ENCODE measurements at regions not wholly inside any gene's neighbourhood (a gene's known extent, or its start where the extent isn't known, plus 50 kb on each side); places are given as distances from the start of the nearest gene placed in this dataset.
"Not testable (repeated sequence)": the region's sequence is repeated elsewhere in the genome, so short reads cannot be mapped to it uniquely, and the experiment has no call there.

DNA sequence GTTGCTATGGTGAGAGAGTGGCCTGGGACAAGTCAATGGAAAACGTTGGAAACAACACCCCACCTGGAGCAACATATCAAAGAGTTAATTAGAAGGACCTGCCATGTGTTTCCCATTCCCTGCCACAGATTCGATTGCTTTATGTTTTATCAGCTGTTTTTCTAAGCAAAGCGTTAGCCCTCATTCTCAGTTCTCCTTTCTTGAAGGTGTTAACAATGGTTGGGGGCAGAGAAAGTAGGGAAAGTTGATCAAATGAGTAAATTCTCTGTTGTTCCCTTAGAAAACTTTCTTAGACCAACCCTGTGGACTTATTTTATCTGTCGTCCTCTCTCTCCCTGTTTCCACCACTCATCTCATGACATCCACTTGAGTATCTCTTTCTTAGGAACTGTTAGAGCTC is 102.5 kb downstream of the ADAMTS15 start:
- DNase-seq (ENCODE audit: low spot score), result no peak

DNA sequence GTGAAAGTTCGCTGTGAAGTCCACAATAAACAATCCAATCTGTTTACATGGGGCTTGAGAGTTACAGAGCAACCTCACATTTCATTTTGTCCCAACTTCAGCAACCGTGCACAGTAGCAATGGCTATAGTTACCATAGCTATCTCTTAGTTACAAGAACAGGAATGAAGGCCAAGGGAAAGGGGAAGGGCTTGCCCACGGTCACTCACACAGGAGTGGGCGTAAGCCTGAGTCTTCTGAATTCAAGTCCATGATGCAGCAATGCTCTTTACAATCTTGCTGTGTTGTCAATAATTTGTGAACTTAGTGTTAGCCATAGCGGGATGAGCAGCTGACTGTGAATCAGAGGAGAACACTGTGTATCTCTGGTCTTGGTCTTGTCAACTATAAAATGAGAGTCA is 102.9 kb downstream of the ADAMTS15 start:
- no peak for DNase-seq (ENCODE audit: low spot score)

DNA sequence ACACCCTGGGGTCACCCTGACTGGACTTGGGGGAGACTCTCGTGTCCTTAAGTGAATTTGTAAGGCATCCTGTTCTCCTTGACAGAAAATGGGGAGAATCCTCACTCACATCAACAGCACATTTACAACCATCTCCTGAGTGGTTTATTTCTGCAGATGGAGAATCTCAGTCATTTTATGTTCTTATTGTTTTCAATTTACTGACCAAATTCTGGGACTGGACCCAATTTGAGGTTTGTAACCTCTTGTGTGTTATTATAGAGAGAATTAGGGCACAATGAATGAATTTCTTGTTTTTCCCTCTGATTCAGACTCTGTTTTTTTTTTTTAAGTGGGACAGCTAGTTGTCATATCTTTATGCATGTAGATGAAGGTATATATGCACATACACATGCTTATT is 104.9 kb downstream of the ADAMTS15 start:
- no peak for DNase-seq (ENCODE audit: low spot score)

DNA sequence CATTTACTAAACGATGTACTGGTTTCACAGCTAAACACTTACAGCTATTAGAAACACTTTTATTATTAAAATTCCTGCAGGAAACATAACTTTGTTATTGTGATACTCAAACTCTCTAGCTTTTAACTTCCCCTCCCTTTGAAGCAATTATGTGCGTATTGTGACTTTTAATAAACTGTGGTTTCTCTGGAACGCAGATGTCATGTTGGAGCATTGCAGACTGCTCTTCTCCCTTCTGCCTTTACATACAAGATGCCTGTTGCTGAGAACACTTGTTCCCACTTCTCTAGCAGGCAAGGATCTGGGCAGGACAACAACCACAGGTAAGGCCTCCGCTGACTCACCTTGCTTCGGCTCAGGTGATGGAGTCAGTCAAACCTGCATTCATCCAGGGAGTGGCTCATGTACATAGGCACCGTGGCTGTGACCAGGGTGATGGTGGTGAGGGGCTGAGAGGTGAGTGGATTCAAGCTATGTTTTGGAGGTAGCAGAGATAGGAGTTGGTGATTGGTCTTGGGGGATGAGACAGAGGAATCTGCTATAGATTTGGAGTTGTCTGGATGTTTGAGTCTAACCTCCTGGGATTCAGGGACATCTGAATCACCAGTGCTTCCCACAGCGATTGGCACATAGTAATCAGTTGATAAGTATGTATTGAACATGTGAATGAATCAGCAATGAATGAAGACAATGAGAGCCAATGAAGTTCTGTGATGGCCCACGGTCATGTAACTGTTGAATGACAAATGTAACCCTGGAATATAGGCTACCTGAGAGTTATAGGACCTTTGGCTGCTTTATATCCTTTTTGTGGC is 106.0 kb downstream of the ADAMTS15 start:
- no peak for DNase-seq (ENCODE audit: low spot score)

DNA sequence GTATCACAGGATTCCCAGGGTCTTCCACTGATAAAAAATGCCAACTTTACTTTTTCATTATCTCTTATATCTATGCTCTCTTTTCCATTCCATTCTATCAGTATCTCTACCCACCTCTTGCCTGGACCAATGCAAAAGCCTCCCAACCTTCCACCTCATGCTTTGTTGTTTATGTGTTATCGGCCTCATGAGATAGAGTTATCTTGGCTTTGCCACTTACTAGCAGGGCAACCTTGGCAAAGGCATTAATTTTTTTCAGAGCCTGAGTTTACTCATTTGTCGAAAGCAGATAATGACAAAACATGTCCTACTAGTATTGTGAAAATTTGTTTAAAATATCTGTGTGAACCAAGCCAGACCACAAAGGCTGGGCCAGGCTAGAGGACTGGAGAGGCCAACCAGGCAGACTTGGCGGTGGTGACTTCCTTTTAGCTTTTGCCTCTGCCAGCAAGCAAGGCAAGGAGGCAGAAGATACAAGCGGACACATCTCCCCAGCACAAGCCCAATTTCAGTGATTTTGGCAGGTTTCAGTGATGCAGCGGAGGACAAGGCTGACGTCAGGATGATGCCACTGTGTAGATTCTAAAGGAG is 106.9 kb downstream of the ADAMTS15 start:
- no peak for DNase-seq (ENCODE audit: low spot score)

DNA sequence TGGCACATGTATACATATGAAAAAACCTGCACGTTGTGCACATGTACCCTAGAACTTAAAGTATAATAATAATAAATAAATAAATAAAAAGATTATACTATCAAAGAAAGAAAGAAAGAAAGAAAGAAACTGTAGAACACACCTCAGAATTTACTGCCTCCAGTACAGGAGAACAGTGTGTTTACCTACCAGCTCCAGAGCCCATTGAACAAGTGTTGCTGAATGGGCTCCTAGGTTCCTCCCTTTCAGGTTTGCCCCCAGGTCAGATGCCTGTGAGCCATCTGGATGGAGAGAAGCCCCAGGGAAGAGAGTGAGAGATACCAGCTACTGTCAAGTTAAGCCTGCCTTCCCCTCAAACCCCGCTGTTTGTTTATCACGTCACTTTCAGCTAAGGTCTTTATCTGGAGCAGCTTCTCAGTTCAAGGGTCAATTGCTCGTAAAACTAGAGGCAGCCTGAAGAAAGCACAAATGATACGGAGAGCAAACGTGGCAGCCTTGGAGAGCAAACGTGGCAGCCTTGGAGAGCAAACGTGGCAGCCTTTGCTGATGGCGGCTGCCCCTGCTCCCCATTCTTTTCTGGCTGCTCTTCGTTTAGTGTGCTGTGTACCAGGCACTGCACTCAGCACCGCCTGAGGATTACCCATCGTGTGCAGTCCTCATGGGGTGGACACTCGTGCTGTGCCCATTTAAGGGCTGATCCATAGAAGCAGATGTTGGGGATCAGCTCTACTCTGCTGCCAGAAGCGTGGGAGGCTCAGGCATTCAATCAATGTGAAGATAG is 111.7 kb downstream of the ADAMTS15 start:
- peak; percentile 53 for DNase-seq (ENCODE audit: low spot score)

DNA sequence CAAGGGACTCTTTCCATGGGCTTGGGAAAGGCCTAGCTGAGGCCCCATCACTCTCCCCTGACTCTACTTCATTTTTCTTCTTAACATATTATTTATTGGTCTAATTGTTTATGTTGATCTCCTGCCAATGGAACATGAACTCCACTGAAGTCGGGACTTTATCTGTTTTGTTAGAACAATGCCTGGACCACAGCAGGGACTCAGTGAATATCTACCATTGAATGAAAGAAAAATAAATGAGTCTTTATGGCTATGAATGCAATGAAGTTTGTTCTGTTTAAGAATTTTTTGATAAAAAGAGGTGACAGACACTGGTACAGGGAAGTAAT is 112.3 kb downstream of the ADAMTS15 start:
- no peak for DNase-seq (ENCODE audit: low spot score)

DNA sequence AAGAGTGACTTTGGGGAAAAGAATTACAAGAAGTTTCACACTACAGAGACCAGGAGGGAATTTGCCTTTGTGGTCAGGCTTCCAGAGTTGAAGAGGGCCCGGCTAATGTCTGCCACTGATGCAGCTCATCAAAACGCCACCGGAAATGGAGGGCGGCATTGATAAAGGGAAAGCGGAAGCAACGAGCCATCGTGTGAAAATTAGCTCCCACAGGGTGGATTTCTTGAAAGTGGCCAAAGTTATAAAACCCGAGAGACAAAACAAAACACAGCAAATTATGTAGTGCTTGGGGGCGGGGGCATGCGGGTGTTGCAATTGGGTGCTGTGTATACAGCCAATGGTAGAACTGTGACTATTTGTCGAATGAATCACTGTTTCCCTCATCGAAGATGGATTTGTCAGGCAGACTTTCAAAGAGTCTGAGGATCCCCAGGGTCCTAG is 113.0 kb downstream of the ADAMTS15 start:
- DNase-seq (ENCODE audit: low spot score), result no peak

DNA sequence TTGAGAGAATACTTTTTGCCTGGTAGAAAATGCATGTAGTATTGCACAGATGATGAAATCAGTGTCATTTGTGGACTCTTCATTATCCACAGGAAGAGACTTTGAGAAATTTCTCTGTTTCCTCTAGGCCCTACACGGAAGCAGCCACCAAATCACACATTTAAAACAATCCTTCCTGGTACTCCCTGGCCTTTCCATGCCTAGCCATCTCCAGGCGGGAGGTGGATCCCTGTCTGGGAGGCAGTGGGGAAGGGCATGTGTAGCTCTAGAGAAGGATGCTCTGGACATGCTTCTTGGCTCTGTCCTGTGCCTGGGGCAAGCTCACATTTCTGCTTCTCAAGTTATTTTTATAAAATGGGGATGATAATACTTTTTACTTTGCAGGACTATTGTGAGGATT is 114.1 kb downstream of the ADAMTS15 start:
- DNase-seq (ENCODE audit: low spot score), result no peak

DNA sequence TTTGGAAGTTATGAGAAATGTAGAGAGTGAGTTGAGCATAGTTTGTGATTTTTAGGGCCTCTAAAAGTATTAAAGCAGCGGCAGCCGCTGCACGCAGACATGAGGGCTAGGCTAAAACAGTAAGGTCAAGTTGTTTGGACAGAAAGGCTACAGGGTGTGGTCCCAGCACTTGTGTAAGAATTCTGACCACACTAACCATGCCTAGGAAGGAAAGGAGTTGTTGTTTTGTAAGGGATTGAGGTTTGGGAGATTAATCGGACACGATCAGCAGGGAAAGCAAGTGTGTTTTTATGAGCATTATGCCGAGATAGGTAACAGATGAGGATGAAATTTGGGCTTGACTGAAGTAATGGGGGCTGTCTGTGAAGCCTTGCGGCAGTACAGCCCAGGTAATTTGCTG is 117.9 kb downstream of the ADAMTS15 start:
- DNase-seq (ENCODE audit: low spot score), result not testable (repeated sequence)

DNA sequence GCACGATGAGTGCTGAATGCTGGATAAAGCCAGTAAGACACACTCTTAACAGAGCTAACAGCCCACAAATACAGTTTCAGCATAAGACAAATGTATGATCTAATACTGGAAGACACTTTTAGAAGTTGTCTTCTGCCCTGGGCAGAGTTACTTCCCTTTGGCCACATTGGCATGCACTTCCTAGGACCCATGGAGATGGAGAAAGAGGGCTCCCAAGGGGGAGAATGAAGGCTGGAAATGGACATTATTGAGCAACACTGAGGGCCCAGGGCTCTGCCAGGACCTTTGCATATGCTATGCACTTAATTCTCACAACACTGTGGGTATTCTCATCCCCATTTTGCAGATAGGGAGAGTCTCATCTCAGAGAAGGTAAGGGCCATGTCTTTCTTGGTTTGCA is 123.1 kb downstream of the ADAMTS15 start:
- DNase-seq (ENCODE audit: low spot score), result no peak

DNA sequence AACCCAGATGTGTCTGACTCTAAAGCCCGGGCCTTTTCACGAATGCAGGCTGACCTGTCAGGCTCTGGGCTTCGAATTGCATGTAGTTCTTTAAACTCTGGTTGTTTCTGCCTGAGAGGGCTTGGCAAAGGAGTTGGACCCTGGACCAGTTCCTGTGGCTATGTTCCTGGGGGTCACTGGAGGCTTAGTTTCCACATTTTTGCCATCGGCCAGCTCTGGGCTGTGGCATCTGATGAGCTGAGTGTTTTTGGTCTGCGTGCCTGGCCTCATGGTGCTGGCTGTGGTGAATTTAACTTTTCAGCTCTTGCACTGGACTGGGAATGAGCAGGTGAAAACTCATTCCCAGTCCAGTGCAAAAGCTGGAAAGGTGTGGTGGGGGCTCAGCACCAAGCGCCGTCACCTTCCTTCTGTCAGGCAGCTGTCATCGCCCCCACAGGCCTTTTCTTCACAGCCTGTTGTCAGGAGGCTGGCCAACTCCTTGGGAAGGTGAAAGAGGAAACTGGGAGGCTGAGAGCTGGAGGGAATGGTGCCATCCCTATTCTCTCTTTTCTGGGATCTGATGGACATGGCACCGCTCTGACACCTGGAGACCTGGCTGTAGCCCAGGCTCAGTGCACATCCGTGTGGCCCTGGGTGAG is 123.6 kb downstream of the ADAMTS15 start:
- no peak for DNase-seq (ENCODE audit: low spot score)

DNA sequence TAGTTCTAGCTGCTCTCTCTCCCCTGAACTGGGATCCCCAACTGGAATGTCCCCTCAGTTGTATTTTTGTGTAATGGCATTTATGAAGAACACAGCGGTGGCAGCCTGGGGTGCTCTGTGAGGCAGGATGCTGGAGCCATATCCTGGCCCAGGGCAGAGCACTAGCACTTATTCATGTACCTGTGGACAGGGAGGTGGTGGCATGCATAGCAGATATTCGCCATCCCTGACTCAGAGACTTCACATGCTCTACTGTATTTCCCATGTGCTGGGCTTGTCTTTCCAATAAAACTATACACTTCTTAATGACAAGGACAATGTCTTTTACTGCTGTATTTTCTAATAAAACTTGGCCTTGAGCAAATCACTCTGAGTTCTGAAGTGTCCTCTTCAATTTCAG is 125.3 kb downstream of the ADAMTS15 start:
- DNase-seq (ENCODE audit: low spot score), result no peak

DNA sequence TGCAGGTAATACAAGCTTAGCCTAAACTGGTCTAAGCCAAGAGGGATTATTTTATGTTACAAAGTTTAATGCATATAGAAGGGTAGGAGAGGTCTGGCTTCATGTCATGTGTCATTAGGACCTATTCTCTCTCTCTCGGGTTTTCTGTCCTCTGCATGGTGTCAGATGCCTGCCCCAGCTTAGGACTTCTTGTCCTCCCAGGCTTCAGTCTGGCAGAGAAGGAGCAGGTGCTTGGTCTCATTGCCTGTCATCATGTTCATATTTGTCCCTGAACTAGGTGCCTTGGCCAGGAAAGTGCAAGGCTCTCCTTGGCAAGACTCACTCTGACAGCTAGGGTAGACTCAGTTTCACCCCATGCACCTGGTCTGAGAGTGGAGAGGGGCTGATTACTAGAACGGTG is 126.3 kb downstream of the ADAMTS15 start:
- DNase-seq (ENCODE audit: low spot score), result no peak

DNA sequence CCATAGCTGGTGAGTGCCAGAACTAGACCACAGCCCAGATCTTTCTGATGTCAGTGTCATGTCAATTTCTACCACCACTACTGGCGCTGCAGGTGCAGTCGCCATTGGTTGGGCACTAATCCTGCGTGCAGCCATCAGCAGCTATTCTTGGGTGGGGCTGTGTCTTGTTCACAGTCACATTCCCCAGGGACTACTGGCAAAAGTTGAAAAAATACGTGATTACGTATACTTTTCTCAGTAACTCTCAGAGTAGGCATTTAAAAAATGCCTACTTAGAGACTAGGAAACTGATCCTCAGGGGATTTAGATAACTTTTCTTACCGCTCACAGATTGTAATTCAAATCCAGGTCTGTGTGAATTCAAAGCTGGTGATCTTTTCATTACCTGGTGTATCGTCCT is 127.7 kb downstream of the ADAMTS15 start:
- no peak for DNase-seq (ENCODE audit: low spot score)

DNA sequence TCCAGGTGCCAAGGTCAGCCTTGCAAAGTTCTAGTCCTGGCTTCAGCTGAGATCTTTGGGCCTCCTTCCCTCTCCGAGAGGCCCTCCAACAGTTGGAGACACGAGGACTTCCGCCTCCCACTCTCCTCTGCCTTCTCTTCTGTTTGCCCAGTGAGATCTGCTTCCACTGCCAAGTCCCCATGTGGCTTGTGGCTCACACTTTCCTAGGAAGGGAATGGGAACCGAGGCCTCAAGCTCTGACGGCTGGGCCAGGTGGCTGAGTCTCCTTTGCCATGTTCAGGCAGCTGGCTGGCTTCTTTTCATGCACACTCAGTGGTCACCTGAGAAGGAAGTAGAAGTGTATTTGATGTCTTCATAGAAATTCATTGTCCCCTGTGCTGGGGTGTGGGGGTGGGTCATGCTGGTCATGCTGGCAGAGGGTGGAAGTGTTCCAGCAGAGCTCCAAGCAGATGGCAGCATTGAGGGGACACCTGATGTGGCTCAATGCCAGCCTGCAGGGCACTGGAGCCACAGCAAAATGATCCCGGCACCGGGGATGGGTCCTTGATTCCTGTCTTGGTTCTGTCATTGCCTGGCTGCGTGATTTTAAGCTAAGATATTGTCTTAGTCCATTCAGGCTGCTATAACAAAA is 130.4 kb downstream of the ADAMTS15 start:
- no peak for DNase-seq (ENCODE audit: low spot score)

DNA sequence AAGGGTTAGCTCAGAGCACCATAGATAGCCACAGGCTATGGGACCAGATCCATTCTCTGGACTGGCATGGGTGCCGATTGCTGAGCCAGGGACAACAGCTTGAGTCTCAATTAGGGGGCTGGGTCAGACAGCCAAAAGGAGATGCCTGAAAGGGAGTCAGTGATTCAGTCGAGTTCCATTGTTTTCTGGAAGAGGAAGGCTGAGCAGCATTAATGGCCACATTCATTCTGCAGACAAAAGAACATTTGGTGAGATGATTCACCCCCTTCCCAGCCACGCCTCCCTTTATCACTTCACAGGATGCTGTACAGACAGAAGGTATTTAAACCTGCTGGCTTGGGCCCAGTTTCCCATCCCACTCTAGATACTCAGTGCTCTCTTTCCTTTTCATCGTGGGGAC is 131.9 kb downstream of the ADAMTS15 start:
- DNase-seq (ENCODE audit: low spot score), result peak; percentile 54

DNA sequence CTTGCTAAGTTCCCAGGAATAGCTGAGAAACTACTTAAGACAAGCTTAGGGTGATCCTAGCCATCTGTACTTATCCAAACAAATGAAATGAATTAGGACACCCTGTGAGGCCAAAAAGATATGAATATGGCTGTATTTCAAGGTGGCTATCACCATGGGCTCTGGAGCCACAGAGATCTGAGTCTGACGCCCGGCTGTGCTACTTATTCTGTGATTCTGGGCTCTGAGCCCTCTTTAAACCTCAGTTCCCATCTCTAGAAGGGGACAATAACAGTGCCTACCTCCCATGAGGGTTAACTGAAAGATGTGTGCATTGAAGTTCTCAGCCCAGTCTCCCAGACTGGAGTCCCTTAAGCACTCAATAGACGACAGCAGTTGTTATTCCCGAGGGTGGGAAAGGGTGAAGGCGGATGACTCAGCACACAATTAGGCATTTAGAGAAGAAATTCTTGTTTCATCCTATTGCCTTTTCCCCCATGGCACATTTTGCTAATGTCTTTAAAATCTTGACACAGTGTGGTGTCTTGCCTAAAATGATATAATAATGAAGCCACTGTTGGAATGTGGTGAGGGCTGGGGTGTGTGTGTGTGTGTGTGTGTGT is 132.5 kb downstream of the ADAMTS15 start:
- DNase-seq (ENCODE audit: low spot score), result peak; percentile 57

DNA sequence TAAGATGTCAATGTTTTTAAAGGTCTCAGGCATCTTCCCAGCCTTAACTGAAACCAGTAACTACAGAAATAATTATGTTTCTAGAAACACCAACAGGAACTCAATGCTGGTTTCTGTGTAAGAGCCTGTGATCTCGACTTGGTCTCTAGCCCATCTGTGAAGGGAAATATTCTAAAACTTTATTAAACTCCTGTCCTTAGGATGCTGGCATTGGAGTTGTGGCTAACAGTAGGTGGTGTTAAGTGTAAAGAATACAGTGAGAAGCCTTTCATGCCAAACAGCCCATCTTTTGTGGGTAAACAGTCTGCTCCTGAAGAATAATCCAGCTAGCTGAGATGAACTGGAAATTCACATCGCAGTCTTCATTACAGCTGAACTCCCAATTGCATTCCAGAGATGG is 133.2 kb downstream of the ADAMTS15 start:
- DNase-seq (ENCODE audit: low spot score), result peak; percentile 74

DNA sequence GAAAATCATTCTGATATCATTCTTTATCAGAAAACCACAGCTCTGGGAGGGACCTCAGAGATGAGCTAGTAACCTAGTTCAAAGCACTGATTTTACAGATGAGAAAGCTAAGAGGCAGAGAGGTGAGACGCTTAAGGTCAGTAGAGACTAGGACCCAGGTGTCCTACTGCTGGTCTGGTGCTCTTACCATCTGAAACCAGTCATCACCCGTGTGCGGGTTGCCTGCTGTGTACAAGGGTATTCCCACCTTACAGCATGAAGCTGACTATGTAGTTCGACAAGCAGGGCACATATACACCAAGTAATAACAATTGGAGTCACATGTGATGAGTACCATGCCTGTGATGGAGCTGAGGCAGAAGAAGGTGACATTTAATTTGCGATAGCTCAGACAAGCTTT is 133.7 kb downstream of the ADAMTS15 start:
- DNase-seq (ENCODE audit: low spot score), result no peak

DNA sequence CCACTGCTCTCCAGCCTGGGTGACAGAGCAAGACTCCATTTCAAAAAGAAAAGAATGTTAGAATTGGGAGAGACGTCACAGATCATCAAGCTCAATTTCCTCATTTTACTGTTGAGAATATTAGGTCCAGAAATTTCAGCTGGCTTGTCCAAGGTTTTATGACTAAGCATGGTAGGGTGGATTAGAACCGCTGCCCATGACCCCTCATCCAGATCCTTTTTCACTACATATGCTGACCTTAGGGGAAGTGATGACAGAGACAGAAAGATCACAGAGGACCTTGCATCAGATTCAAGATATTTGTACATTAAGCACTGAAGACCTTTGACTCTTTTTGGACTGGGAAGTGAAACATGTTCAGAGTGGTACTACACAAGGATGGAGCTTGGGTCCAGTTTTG is 134.5 kb downstream of the ADAMTS15 start:
- no peak for DNase-seq (ENCODE audit: low spot score)

All from umbilical cord (tissue), 1 donor.